OCI-LY3 (cell line): ENCODE measurements at regions not wholly inside any gene's neighbourhood (a gene's known extent, or its start where the extent isn't known, plus 50 kb on each side); places are given as distances from the start of the nearest gene placed in this dataset.

Experiments used
- EZH2phosphoT487 ChIP-seq: fragments of 200-600 bp; shearing (Covaris generic); IDR thresholded peaks from 2 replicates; pipeline ENCODE4 v1.6.1; 2018; ENCODE audit warnings: antibody characterized with exemption, mixed run types, low read depth
- TF ChIP-seq, protein P1 (sequence below): fragments of 200-600, 300-600 bp; sonication (generic); IDR thresholded peaks from 2 replicates; pipeline ENCODE4 v1.5.1; 2014; ENCODE audit warnings: antibody characterized with exemption, low read length, low read depth

DNA sequence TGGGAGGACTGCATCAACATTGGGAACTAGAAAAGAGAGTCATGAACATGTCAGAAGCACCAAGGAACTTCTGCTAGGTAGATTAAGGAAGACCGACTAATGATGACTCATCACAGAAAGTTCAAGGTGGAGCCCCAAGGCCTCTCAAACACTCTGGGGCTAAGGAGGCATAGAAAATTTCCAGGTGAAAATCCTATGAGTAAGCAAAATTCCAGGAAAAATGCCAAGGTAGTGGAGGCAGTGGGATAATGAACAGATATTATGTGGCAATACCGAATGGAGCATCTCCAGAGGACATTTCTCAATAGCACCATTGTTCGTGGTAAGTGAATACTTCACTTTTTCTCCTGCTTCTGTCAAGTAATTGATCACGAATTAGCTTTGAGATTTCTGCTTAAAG, 336.5 kb downstream of the MZT1 start:
- TF ChIP-seq, protein P1, sequence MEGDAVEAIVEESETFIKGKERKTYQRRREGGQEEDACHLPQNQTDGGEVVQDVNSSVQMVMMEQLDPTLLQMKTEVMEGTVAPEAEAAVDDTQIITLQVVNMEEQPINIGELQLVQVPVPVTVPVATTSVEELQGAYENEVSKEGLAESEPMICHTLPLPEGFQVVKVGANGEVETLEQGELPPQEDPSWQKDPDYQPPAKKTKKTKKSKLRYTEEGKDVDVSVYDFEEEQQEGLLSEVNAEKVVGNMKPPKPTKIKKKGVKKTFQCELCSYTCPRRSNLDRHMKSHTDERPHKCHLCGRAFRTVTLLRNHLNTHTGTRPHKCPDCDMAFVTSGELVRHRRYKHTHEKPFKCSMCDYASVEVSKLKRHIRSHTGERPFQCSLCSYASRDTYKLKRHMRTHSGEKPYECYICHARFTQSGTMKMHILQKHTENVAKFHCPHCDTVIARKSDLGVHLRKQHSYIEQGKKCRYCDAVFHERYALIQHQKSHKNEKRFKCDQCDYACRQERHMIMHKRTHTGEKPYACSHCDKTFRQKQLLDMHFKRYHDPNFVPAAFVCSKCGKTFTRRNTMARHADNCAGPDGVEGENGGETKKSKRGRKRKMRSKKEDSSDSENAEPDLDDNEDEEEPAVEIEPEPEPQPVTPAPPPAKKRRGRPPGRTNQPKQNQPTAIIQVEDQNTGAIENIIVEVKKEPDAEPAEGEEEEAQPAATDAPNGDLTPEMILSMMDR = no peak
- no peak for TF ChIP-seq EZH2phosphoT487
